ENCODE measurements at regions not wholly inside any gene's neighbourhood (a gene's known extent, or its start where the extent isn't known, plus 50 kb on each side); places are given as distances from the start of the nearest gene placed in this dataset.
A peak's percentile ranks its signal among the peaks of the same experiment; 100 is the strongest.

- DNase-seq (ENCODE audit: low read depth in 2 of 2, low spot score in 1 of 2) = no peak
These were observed 461.6 kb downstream of the BUD13 start for GRCh38 chr11:116311206-116311605.

DNA sequence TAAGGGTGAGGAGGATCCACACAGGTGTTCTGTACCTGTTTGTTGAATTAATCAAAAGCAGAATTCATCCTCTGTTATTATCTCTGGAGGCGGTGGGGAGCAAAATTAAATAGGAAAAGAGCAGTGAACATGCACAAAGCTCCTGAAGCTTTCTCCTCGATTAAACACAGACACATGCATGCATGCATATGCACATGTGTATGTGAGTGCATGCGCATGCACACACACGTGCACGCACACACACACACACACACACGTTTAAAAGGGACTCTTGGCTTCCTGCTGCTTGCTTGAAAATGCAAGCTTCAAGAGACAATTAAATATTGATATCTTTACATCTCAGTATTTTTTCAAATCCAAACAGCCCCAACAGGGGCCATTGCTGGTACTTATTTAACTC, 462.1 kb downstream of the BUD13 start:
- DNase-seq (ENCODE audit: low read depth in 2 of 2, low spot score in 1 of 2) = no peak

- no peak for DNase-seq (ENCODE audit: low read depth in 2 of 2, low spot score in 1 of 2)
These were observed 462.6 kb downstream of the BUD13 start for GRCh38 chr11:116310226-116310625.

DNA sequence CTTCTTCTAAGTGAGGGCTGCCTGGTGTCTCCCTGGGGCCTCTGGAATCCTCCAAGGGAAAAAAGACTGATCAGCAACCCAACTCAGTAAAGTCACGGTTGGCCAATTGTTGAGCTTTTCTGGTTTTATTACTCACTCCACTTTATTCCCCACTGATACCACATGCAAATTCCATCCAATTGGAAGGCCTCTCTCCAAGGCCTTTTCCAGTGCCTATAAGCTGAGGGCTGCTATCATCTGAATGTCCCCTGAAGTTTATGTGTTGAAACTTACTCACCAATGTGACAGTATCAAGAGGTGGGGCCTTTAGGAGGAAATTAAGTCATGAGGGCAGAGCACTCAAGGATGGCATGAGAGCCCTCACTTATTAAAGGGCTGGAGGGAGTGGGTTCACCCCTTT, 463.3 kb downstream of the BUD13 start:
- DNase-seq (ENCODE audit: low read depth in 2 of 2, low spot score in 1 of 2) = no peak

GRCh38 chr11:116302756-116303155, 470.0 kb downstream of the BUD13 start:
- no peak for DNase-seq (ENCODE audit: low read depth in 2 of 2, low spot score in 1 of 2)

DNA sequence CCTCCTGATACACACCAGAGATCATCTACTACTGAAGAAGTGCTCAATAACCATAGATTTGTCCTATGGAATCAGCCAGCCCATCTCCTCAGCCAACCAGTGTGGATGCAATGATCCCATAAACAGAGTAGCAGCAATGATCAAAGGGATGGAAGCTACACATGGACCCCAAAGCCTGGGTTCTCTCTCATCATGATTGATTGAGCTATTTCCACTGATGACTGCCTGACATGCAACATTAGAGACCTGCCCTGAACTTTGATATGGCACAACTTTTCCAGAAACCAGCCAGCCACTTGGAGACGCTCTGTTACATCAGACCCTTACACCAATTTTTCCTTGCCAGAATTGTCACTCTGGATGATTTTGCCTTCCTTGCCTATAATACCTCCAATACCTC, 471.6 kb downstream of the BUD13 start:
- DNase-seq (ENCODE audit: low read depth in 2 of 2, low spot score in 1 of 2) = no peak

GRCh38 chr11:116300232-116300631, 472.6 kb downstream of the BUD13 start:
- no peak for DNase-seq (ENCODE audit: low read depth in 2 of 2, low spot score in 1 of 2)

DNA sequence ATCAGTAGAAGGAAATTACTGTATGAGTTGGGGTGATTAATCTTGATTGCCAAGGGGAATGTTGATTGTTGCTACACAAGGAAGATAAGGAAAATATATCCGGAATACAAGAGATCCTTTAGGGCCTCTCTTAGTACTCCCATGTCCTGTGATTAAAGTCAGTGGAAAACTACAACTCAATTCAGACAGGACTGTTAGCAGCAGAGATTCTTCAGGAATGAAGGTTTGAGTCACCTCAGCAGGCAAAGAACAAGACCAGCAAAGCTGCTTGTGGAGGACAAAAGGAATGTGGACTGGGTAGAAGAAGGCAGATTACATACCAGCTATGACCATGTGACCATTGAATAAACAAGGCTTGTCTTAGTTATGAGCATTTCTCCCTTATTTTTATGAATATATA, 478.2 kb downstream of the BUD13 start:
- DNase-seq (ENCODE audit: low read depth in 2 of 2, low spot score in 1 of 2) = no peak

GRCh38 chr11:116287866-116288265, 484.9 kb downstream of the BUD13 start:
- DNase-seq (ENCODE audit: low read depth in 2 of 2, low spot score in 1 of 2) = no peak

- no peak for DNase-seq (ENCODE audit: low read depth in 2 of 2, low spot score in 1 of 2)
These were observed 487.8 kb downstream of the BUD13 start for GRCh38 chr11:116285026-116285425.

DNA sequence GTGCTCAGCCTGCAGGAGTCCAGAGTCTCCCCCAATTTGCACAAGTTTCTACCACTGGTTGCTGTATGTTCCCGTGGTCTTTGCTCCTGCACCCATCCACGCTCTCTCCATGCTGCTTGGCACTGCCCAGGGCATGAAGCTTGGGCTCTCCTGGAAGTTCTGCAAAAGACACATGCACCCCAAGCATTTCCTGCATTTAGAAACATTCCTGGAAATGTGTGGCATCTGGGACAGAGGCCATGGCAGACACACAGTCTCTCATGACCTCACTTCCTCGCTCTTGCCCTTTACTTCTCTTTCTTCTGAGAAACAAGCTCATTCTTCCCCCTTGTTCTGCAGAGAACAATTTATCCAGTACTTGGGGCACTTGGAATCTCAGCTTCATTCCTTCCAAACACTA, 489.5 kb downstream of the BUD13 start:
- DNase-seq (ENCODE audit: low read depth in 2 of 2, low spot score in 1 of 2) = no peak

- no peak for DNase-seq (ENCODE audit: low read depth in 2 of 2, low spot score in 1 of 2)
These were observed 490.3 kb downstream of the BUD13 start for GRCh38 chr11:116282481-116282880.

- no peak for DNase-seq (ENCODE audit: low read depth in 2 of 2, low spot score in 1 of 2)
These were observed 491.3 kb downstream of the BUD13 start for GRCh38 chr11:116281173-116282160.

DNA sequence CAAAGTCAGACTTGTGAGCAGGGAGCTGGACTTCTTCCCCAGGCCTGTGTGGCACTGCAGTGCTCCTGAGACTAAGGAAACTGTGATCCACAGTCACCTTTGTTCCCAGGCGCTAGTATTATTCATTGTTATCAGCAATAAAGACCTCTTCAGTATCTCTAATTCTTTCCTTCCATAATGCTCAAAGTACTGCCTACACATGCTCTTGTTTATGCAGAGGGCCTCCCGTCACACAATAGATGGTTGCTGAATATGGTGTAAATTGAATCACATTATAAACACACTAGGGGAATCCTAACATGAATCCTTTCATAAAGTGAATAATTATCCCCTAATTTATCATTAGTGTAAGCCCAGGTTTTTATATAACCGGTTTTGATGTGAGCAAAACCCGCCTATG, 493.3 kb downstream of the BUD13 start:
- no peak for DNase-seq (ENCODE audit: low read depth in 2 of 2, low spot score in 1 of 2)

GRCh38 chr11:116278076-116278475, 494.7 kb downstream of the BUD13 start:
- no peak for DNase-seq (ENCODE audit: low read depth in 2 of 2, low spot score in 1 of 2)

GRCh38 chr11:116276051-116277044, 496.4 kb downstream of the BUD13 start:
- DNase-seq (ENCODE audit: low read depth in 2 of 2, low spot score in 1 of 2) = peak; percentile 11 to 50

- DNase-seq (ENCODE audit: low read depth in 2 of 2, low spot score in 1 of 2) = no peak
These were observed 497.2 kb downstream of the BUD13 start for GRCh38 chr11:116275635-116276034.

GRCh38 chr11:116274521-116274920, 498.3 kb downstream of the BUD13 start:
- no peak for DNase-seq (ENCODE audit: low read depth in 2 of 2, low spot score in 1 of 2)

DNA sequence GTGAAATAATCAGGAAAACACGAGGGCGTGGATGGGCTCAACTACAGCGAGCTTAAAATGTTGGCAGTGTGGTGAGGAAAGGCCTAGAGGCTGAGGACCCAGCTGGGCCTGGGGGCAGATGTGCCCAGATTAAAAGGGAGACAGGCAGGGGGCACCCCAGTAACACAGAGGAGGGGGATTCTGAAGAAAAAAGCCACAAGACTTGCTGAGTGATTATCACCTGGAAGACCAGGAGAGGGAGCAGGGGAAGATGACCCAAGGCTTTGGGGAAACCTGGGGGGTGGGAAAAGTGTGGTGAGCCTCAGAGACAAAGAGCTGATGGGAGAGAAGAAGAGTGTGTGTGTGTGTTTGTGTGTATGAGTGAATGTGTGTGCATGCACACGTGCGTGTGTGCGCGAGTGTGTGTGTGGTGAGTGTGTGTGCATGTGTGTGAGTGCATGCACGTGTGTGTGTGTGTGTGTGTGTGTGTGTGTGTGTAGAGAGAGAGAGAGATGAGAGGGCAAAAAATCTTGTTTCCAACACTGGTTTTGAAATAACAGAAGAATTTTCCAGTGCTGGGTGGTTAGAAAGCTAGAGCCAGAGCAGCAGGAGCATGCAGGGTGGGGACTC, 500.5 kb downstream of the BUD13 start:
- DNase-seq (ENCODE audit: low read depth in 2 of 2, low spot score in 1 of 2) = no peak

GRCh38 chr11:116271479-116271878, 501.3 kb downstream of the BUD13 start:
- DNase-seq (ENCODE audit: low read depth in 2 of 2, low spot score in 1 of 2) = no peak

- DNase-seq (ENCODE audit: low read depth in 2 of 2, low spot score in 1 of 2) = no peak
These were observed 505.6 kb downstream of the BUD13 start for GRCh38 chr11:116267146-116267545.
